ENCODE measurements at regions not wholly inside any gene's neighbourhood (a gene's known extent, or its start where the extent isn't known, plus 50 kb on each side); places are given as distances from the start of the nearest gene placed in this dataset.
"Not testable (repeated sequence)": the region's sequence is repeated elsewhere in the genome, so short reads cannot be mapped to it uniquely, and the experiment has no call there.

- not testable (repeated sequence) for DNase-seq
Measured at GRCh38 chr4:67412153-67412712, 133.1 kb downstream of the CENPC start.

DNA sequence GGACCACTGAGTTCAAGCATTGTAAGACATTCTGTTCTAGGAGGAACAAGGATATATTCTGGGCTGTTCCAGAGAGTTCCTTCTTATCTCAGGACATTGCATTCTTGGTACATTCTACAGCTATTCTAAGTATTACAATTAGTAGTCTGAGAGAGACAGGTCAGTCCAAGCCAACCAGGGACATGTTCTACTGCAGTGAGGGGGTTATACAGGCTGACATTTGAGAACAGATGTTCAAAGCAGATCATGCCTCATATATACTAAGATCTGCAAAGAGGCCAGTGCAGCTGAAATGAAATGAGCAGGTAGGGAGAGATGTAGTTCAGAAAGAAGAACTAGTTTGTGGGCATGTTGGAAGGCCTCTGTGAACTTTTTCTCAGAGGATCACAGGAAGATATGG is 142.0 kb downstream of the CENPC start:
- no peak for DNase-seq

- no peak for DNase-seq
Measured at GRCh38 chr4:67401902-67402301, 143.4 kb downstream of the CENPC start.

- DNase-seq = no peak
Measured at GRCh38 chr4:67397931-67398330, 147.4 kb downstream of the CENPC start.

- no peak for DNase-seq
Measured at GRCh38 chr4:67397031-67397430, 148.3 kb downstream of the CENPC start.

DNA sequence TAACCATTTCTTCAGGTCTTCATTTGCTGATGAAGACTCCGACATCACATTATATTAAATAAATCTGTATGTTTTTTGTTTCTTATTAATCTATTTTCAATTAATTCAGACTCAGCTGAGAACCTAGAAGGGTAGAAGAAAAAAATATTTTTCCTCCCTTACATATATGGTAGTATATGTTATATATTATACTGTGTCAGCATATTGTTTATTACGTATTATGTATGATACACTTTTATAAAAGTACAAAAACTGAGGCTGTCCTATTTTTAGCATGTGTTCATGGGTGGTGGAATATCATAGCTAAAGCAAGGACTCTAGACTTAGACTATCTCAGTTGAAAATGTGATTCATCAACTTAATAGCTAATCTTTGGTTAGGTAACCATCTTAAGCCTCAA is 149.3 kb downstream of the CENPC start:
- DNase-seq = no peak

- no peak for DNase-seq
Measured at GRCh38 chr4:67394879-67395278, 150.4 kb downstream of the CENPC start.

GRCh38 chr4:67393699-67394281 is 151.5 kb downstream of the CENPC start:
- peak; percentile 39 for DNase-seq

- DNase-seq = no peak
Measured at GRCh38 chr4:67393007-67393406, 152.3 kb downstream of the CENPC start.

DNA sequence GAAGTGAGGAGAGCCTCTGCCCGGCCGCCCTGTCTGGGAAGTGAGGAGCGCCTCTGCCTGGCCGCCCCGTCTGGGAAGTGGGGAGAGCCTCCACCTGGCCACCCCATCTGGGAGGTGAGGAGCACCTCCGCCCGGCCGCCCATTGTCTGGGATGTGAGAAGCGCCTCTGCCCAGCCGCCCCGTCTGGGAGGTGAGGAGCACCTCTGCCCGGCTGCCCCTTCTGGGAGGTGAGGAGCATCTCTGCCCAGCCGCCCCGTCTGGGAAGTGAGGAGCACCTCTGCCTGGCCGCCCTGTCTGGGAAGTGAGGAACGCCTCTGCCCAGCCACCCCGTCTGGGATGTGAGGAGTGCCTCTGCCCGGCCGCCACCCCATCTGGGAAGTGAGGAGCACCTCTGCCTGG is 163.9 kb downstream of the CENPC start:
- not testable (repeated sequence) for DNase-seq

- DNase-seq = not testable (repeated sequence)
Measured at GRCh38 chr4:67380702-67381405, 164.4 kb downstream of the CENPC start.

DNA sequence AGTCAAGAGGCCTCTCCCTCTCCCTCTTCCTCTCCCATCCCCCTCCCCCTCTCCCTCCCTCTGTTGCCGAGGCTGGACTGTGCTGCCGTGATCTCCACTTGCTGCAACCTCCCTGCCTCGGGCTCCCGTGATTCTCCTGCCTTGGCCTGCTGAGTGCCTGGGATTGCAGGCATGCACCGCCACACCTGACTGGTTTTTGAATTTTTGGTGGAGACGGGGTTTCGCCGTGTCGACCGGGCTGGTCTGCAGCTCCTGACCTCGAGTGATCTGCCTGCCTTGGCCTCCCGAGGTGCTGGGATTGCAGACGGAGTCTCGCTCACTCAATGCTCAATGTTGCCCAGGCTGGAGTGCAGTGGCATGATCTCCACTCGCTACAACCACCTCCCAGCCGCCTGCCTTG is 165.1 kb downstream of the CENPC start:
- no peak for DNase-seq

DNA sequence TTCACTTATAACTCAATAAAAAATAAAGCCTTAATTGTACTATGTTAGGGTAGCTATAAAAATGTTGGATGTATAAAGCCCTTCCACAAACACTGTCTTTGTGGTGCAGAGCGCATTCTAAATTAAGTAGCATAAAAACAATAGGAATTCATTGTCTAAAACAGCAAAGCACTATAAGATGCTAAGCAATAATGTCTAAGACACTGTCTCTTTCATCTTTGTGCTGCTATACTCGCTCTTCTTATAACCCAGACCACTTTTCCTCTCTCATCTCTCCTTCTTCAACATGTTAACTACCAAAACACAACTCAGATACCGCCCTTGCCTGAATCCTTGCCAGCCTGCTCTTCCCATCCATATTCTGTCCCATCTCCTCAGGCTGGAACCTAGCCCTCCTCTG is 170.0 kb downstream of the CENPC start:
- DNase-seq = no peak

- no peak for DNase-seq
Measured at GRCh38 chr4:67371615-67372014, 173.7 kb downstream of the CENPC start.

DNA sequence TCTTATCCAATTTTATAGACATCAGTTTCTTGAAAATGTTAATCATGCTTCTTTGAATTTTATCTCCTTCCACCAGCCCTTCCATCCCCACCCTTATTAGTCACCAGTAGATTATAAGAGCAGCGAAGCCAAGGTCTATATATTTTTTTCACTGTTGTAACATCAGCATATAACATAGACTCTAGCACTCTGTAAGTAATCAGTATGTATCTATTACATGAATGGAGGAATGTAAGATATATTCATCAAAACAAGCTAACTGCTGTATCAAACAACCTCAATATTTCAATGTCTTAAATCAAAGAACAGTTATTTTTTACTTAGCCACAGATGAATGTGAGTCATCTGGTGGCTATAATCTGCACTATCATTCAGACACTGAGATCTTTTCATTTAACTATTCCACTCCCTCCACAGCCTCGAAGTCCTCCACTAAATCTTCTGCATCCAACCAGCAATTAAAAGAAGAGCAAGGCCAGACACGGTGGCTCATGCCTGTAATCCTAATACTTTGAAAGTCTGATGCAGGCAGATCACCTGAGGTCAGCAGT is 178.9 kb downstream of the CENPC start:
- no peak for DNase-seq

GRCh38 chr4:67365661-67366245 is 179.6 kb downstream of the CENPC start:
- no peak for DNase-seq

DNA sequence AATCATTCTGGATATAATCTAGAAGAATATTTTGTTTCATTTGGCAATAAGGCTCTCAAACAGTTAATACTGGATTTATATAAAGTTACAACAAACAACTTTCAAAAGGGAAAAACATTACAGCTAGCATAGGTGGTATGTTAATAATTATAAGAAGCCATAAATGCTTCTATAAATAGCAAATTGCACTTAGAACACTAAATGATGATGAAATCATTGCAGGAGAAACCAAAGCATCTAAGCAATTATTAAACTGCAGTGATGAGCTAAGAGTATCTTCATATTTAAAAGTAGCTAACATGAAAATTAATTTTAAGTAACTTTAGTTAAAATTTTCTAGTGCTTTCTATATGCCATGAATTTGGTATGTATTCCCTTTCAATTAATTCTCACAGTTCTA is 189.5 kb downstream of the CENPC start:
- DNase-seq = no peak

- no peak for DNase-seq
Measured at GRCh38 chr4:67346654-67347053, 198.6 kb downstream of the CENPC start.

DNA sequence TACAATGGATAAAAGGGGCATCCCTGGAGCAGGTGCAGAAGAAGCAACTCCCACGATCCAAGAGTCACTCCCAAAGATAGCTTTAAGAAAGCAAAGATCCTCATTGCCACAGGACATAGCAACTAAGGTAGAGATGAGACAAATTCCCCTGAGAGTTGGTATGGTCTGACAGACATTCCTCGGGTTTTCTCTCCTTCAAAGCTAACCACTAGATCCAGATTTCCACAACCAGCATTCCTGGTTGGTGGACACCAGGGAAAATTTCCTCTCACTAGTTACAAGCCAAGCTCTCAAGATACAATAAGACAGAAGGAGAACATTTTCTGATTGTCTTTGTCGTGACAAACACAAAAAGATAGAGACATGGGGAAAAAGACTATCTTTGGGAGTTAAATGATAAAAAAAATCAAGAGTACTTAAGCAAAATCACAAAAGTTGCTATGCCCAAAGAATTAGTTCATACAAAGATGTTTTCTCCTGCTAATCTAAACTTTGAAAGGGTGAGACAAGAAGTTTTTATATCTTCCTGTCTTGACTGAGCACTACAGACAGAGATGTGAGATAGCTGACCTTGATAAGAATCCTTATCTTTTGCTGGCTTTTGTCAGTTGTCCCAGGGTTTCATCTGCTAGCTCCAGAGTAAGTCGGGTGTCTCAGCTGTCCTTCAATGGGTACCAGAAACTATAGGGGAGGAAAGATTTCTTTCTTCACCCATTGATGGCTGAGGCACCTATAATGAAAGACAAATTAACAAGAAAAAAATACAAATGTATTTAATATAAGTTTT is 200.5 kb downstream of the CENPC start:
- no peak for DNase-seq

DNA sequence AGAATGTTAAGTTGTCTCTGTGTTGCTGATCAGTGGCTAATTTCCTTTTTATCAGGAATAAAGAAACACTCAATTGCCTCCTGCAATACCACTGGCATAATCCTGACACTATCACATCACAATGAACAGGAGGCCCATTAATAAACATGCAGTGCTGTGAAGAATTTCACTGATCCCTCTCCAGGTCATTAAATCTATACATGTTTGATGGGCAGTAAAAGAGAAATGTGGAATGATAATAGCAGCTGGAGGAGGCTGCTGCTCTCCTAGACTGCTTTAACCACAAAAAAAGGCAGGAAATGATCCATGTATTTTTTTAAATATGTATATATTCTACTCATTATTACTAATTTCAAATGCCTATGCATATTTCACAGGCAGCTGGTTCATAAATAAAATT is 202.1 kb downstream of the CENPC start:
- no peak for DNase-seq

DNA sequence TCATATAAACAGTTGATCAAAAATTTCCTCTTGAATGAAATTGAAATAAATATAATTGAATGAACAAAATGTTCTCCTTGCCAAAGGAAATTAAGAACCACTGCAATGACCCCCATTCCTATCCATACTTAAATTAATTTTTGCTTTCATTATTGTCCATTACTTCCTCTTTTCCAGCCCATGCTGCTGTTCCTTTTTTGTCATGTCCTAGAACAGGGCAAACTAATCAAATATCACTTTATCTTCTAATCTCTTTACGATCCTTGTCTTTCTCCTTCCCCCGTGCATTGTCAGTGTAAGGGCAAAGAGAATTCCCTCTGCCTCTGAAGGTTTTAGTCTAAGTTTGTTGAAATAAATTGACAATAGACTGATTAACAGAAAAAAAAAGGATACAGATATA is 203.0 kb downstream of the CENPC start:
- no peak for DNase-seq

DNA sequence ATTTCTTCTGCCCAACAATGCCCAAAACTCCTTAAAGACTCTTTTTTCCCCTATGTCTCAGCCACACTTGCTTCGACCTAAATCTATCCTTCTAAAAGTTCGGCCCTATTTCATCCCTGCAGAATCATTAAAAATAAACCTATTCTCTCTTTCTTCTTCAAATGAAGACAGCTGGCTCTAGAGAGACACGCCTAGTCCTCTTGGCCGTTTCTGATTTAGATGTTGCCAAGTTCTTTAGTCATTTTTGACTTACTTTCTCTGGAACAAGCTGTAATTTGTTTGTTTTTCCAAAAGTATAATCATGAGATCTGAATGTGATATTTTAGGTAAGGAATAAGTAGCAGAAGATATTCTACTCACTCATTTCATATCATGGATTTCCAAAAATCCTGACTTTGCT is 211.6 kb downstream of the CENPC start:
- no peak for DNase-seq

DNA sequence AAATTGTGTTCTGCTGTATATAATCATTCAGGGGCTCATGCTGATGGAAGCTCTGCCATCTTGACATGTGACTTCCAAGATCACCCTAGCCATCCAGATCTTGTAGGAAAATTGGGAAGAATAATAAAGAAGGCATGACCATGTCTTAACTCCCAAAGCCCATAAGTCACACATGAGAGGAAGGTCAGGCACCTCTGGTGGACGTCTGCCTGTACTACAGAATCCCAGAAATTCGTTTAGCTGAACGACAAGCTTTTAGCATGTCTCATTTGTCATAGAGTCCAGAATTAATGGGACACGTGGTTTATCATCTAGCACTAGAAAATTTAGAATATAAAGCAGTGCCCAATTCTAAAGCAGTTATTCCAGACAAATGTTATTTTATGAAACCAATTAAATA is 212.7 kb downstream of the CENPC start:
- peak; percentile 7 for DNase-seq
